ENCODE measurements at regions not wholly inside any gene's neighbourhood (a gene's known extent, or its start where the extent isn't known, plus 50 kb on each side); places are given as distances from the start of the nearest gene placed in this dataset.

DNA sequence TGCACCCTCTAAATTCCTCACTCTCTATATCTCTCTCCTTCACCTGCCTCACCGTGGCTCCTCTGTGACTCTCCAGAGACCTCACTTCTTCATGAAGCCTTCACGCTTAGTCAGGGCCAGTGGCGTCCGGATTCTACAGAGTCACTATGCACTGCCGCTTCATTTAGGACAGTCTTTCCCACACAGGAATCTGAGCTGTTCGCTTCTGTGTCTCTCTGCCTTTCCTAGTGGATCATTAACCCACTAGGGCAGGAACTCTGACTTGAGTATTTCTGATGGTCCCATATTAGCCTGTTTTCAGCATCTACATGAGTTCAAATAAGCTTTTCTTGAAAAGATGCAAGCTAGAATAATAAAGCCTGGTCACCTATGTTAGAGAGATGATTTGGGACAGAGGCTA lies 180.2 kb upstream of the DOK6 start:
- TF ChIP-seq, protein P1, sequence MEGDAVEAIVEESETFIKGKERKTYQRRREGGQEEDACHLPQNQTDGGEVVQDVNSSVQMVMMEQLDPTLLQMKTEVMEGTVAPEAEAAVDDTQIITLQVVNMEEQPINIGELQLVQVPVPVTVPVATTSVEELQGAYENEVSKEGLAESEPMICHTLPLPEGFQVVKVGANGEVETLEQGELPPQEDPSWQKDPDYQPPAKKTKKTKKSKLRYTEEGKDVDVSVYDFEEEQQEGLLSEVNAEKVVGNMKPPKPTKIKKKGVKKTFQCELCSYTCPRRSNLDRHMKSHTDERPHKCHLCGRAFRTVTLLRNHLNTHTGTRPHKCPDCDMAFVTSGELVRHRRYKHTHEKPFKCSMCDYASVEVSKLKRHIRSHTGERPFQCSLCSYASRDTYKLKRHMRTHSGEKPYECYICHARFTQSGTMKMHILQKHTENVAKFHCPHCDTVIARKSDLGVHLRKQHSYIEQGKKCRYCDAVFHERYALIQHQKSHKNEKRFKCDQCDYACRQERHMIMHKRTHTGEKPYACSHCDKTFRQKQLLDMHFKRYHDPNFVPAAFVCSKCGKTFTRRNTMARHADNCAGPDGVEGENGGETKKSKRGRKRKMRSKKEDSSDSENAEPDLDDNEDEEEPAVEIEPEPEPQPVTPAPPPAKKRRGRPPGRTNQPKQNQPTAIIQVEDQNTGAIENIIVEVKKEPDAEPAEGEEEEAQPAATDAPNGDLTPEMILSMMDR (IDR thresholded peaks at IDR 0.05; ENCODE audit: low read length): no peak
- TF ChIP-seq EZH2 (optimal IDR thresholded peaks at IDR 0.05; ENCODE audit: low read depth, low read length) (no peak), EZH2phosphoT487 (IDR thresholded peaks at IDR 0.05; ENCODE audit: low read length) (no peak)
